Right atrium auricular region (tissue), 2 donors: ENCODE measurements at regions not wholly inside any gene's neighbourhood (a gene's known extent, or its start where the extent isn't known, plus 50 kb on each side); places are given as distances from the start of the nearest gene placed in this dataset.

Experiments used
- DNase-seq: peaks from one replicate; pipeline ENCODE4 v3.0.0-alpha.2; 2019; ENCODE audit warnings: low spot score
- H3K27ac ChIP-seq, 2 donors: fragments of 200-600 bp; sonication (generic); 1 replicate in 1 of 2; 2 replicates in 1 of 2; pipeline ENCODE4 v1.5.1; 2016 to 2019
- H3K27me3 ChIP-seq, 2 donors: fragments of 200-600 bp; sonication (generic); one replicate each; pipeline versions ENCODE4 v1.5.1 to v1.6.0; 2017 to 2019
- H3K36me3 ChIP-seq: fragments of 200-600 bp; sonication (generic); one replicate; pipeline ENCODE4 v1.5.1; 2016
- H3K4me1 ChIP-seq, 2 donors: fragments of 200-600 bp; sonication (generic); one replicate each; pipeline versions ENCODE4 v1.5.1 to v1.6.0; 2017 to 2019
- H3K4me3 ChIP-seq, 2 donors: fragments of 200-600 bp; sonication (generic); 1 replicate in 1 of 2; 2 replicates in 1 of 2; pipeline ENCODE4 v1.5.1; 2017 to 2019; ENCODE audit warnings: mild to moderate bottlenecking in 1 of 2, moderate library complexity in 1 of 2
- H3K9me3 ChIP-seq, 2 donors: fragments of 200-600 bp; sonication (generic); one replicate each; pipeline ENCODE4 v1.5.1; 2019
- TF ChIP-seq, protein P1 (sequence below), 2 donors: fragments of 200-600 bp; sonication (generic); IDR thresholded peaks; one replicate each; pipeline ENCODE4 v1.5.1; 2019; ENCODE audit warnings: antibody characterized with exemption in 2 of 2

DNA sequence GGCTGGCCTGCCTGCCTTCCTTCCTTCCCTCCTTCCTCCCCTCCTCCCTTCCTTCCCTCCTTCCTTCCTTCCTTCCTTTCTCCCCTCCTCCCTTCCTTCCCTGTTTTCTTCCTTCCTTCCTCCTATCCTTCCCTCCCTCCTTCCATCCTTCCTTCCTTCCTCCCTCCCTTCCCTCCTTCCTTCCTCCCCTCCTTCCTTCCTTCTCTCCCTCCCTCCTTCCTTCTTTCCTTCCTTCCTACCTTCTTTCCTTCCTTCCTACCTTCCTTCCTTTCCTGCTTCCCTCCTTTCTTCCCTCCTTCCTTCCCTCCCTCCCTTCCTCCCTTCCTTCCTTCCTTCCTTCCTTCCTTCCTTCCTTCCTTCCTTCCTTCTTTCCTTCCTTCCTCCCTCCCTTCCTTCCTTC, 70.1 kb upstream of the PTGFR start:
- DNase-seq: no peak
- TF ChIP-seq, protein P1, sequence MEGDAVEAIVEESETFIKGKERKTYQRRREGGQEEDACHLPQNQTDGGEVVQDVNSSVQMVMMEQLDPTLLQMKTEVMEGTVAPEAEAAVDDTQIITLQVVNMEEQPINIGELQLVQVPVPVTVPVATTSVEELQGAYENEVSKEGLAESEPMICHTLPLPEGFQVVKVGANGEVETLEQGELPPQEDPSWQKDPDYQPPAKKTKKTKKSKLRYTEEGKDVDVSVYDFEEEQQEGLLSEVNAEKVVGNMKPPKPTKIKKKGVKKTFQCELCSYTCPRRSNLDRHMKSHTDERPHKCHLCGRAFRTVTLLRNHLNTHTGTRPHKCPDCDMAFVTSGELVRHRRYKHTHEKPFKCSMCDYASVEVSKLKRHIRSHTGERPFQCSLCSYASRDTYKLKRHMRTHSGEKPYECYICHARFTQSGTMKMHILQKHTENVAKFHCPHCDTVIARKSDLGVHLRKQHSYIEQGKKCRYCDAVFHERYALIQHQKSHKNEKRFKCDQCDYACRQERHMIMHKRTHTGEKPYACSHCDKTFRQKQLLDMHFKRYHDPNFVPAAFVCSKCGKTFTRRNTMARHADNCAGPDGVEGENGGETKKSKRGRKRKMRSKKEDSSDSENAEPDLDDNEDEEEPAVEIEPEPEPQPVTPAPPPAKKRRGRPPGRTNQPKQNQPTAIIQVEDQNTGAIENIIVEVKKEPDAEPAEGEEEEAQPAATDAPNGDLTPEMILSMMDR (IDR thresholded peaks at IDR 0.05): no peak
- Histone ChIP-seq H3K36me3 (no peaks in the 10 kb centered on the region), H3K27me3 (no peaks in the 10 kb centered on the region), H3K9me3 (no peaks in the 10 kb centered on the region), H3K4me3 (no peak overlapping the region), H3K4me1 (no peaks in the 10 kb centered on the region), H3K27ac (no peak overlapping the region)

DNA sequence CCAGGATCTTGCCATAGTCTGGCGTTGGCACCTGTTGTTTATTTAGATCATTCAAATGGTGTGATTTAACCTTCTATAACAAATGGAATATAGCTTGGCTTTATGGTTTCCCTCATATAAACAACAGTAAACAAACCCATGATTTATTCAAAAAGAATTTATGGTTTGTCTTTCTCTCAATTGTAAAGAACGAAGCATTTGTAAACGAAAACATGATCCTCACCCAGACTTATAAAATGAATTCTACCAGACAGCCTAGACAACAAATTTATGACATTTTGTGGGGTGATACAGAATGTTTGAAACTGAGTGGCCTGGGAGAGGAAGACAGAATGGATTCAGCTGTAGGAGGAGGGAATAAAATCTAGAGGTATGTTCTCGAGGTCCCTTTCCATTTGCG, 66.1 kb upstream of the PTGFR start:
- TF ChIP-seq, protein P1 (IDR thresholded peaks at IDR 0.05): no peak
- Histone ChIP-seq H3K4me3 (no peak overlapping the region), H3K36me3 (no peaks in the 10 kb centered on the region), H3K9me3 (no peaks in the 10 kb centered on the region), H3K4me1 (no peaks in the 10 kb centered on the region), H3K27ac (no peak overlapping the region), H3K27me3 (no peaks in the 10 kb centered on the region)
- DNase-seq: no peak

GRCh38 chr1:78426408-78426807, 64.4 kb upstream of the PTGFR start:
- no peaks in the 10 kb centered on the region for H3K4me1 ChIP-seq
- no peak overlapping the region for H3K4me3 ChIP-seq
- no peaks in the 10 kb centered on the region for H3K36me3 ChIP-seq
- TF ChIP-seq, protein P1 (IDR thresholded peaks at IDR 0.05): no peak
- no peaks in the 10 kb centered on the region for H3K9me3 ChIP-seq
- H3K27ac ChIP-seq: no peak overlapping the region
- H3K27me3 ChIP-seq: no peaks in the 10 kb centered on the region
- DNase-seq: no peak

- Histone ChIP-seq H3K4me3 (no peak overlapping the region), H3K27ac (no peak overlapping the region), H3K9me3 (no peaks in the 10 kb centered on the region), H3K27me3 (no peaks in the 10 kb centered on the region), H3K36me3 (no peaks in the 10 kb centered on the region), H3K4me1 (no peaks in the 10 kb centered on the region)
- DNase-seq: no peak
- TF ChIP-seq, protein P1 (IDR thresholded peaks at IDR 0.05): no peak
These were observed 63.3 kb upstream of the PTGFR start for GRCh38 chr1:78427506-78427905.

- Histone ChIP-seq H3K27me3 (no peaks in the 10 kb centered on the region), H3K4me1 (no peaks in the 10 kb centered on the region), H3K4me3 (no peak overlapping the region), H3K27ac (no peak overlapping the region), H3K36me3 (no peaks in the 10 kb centered on the region), H3K9me3 (peaks cover 0 to 3% of the 10 kb centered on the region in 2 donors)
- TF ChIP-seq, protein P1 (IDR thresholded peaks at IDR 0.05): no peak
- DNase-seq: no peak
These were observed 58.8 kb upstream of the PTGFR start for GRCh38 chr1:78432016-78432415.

DNA sequence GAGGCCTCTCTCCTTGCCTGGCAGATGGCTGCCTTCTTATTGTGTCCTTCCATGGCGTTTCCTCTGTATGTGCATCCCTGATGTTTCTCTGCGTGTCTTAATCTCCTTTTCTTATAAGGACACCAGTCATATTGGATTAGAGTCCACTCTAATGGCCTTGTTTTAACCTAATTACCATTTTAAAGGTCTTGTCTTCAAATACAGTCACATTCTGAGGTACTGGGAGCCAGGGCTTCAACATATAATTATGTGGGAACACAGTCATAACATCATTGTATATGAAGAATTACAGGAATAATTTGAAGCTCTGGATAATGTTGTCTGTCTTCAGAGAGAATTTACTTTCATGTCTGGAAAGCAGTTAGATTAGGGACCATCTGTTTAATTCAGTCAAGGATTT, 56.4 kb upstream of the PTGFR start:
- no peaks in the 10 kb centered on the region for H3K27me3 ChIP-seq

More for the DNA sequence above, 56.4 kb upstream of the PTGFR start:
- no peak for DNase-seq
- peaks cover 0 to 3% of the 10 kb centered on the region in 2 donors for H3K9me3 ChIP-seq
- no peak overlapping the region for H3K27ac ChIP-seq
- H3K4me3 ChIP-seq: no peak overlapping the region
- TF ChIP-seq, protein P1 (IDR thresholded peaks at IDR 0.05): no peak
- H3K4me1 ChIP-seq: no peaks in the 10 kb centered on the region
- H3K36me3 ChIP-seq: no peaks in the 10 kb centered on the region
